ENCODE measurements at regions not wholly inside any gene's neighbourhood (a gene's known extent, or its start where the extent isn't known, plus 50 kb on each side); places are given as distances from the start of the nearest gene placed in this dataset.
A peak's percentile ranks its signal among the peaks of the same experiment; 100 is the strongest.
"Not testable (repeated sequence)": the region's sequence is repeated elsewhere in the genome, so short reads cannot be mapped to it uniquely, and the experiment has no call there.

DNA sequence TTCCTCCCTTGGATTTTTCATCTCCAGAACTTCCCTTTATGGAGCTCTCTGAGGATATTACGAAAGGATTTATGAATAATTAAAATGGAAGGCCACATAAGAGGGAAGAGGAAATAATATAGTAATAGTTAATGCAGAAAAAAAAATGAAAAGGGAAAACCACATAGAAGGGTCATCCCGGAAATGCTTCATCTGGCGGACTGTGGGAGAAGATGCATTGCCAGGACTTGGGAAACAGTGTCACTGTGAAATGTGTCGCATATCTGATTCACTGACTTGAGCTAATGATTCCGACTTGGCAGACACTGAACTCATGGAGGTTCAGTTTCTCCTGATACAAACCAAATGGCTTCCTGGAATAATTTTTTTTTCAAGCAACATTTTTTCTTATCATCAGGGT is 129.9 kb upstream of the RMP24 start:
- peaks cover 21% of the 10 kb centered on the region for H3K36me3 Mint-ChIP-seq (ENCODE audit: low read depth)
- no peak for TF ChIP-seq CTCF (conservative IDR thresholded peaks at IDR 0.05)
- 89 to 96% methylated on average over 4 to 5 of the region's 5 CpGs for WGBS, 2 experiments (ENCODE audit: insufficient coverage in 1 of 2, insufficient read length in 1 of 2)

DNA sequence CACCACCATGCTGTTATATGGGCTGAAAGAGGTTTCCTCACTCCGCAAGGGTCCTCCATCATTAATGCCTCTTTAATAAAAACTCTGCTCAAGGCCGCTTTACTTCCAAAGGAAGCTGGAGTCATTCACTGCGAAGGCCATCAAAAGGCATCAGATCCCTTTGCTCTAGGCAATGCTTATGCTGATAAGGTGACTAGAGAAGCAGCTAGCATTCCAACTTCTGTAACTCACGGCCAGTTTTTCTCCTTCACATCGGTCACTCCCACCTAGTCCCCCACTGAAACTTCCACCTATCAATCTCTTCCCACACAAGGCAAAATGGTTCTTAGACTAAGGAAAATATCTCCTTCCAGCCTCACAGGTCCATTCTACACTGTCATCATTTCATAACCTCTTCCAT is 124.2 kb upstream of the RMP24 start:
- Mint-ChIP-seq H3K27me3 (ENCODE audit: insufficient read depth) (peaks cover 13% of the 10 kb centered on the region), H3K9me3 (peaks cover 20% of the 10 kb centered on the region), H3K36me3 (ENCODE audit: low read depth) (peaks cover 17% of the 10 kb centered on the region), H3K4me1 (peaks cover 19% of the 10 kb centered on the region)
- DNase-seq; H3K4me1 ChIP-seq (ENCODE audit: control insufficient read depth, insufficient read depth, low read length); H3K27ac Mint-ChIP-seq; H3K9ac ChIP-seq (ENCODE audit: extremely low read depth, low read length, poor library complexity, severe bottlenecking); H3K27ac ChIP-seq (ENCODE audit: low read depth, low read length); H3K36me3 ChIP-seq (ENCODE audit: control insufficient read depth, insufficient read depth, low read length); H3K4me3 Mint-ChIP-seq; H3K4me3 ChIP-seq (ENCODE audit: low read length); H3K27me3 ChIP-seq (ENCODE audit: control insufficient read depth, insufficient read depth, low read length, poor library complexity, severe bottlenecking); H3K9me3 ChIP-seq (ENCODE audit: control insufficient read depth, low read length): not testable (repeated sequence)
- WGBS, 2 experiments (ENCODE audit: insufficient coverage in 1 of 2, insufficient read length in 1 of 2), result 86 to 90% methylated on average over 2 to 5 of the region's 5 CpGs

More for the DNA sequence above, 129.9 kb upstream of the RMP24 start:
- Mint-ChIP-seq H3K27ac (no peak overlapping the region), H3K27me3 (ENCODE audit: insufficient read depth) (peaks cover 13% of the 10 kb centered on the region), H3K9me3 (peaks cover 33% of the 10 kb centered on the region), H3K4me1 (no peaks in the 10 kb centered on the region), H3K4me3 (no peak overlapping the region)
- Histone ChIP-seq H3K4me3 (ENCODE audit: low read length) (no peak overlapping the region), H3K27me3 (ENCODE audit: control insufficient read depth, insufficient read depth, low read length, poor library complexity, severe bottlenecking) (no peaks in the 10 kb centered on the region), H3K4me1 (ENCODE audit: control insufficient read depth, insufficient read depth, low read length) (no peaks in the 10 kb centered on the region), H3K27ac (ENCODE audit: low read depth, low read length) (no peak overlapping the region), H3K9me3 (ENCODE audit: control insufficient read depth, low read length) (no peaks in the 10 kb centered on the region), H3K9ac (ENCODE audit: extremely low read depth, low read length, poor library complexity, severe bottlenecking) (no peak overlapping the region), H3K36me3 (ENCODE audit: control insufficient read depth, insufficient read depth, low read length) (no peaks in the 10 kb centered on the region)
- no peak for DNase-seq

DNA sequence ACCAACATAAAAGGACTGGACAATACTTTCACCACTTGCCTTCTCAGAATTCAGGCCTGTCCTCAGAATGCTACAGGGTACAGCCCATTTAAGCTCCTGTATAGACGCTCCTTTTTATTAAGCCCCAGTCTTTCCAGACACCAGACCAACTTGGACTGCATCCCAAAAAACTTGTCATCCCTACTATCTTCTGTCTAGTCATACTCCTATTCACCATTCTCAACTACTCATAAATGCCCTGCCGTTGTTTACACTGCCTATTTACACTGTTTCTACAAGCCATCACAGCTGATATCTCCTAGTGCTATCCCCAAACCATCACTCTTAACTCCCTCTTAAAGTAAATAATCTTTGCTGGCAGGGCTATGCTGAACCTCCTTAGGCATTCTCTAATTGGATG is 123.2 kb upstream of the RMP24 start:
- WGBS, 2 experiments (ENCODE audit: insufficient coverage in 1 of 2, insufficient read length in 1 of 2), result 72 to 94% methylated on average over 2 of the region's 2 CpGs
- not testable (repeated sequence) for H3K4me3 ChIP-seq (ENCODE audit: low read length); H3K4me3 Mint-ChIP-seq; H3K4me1 ChIP-seq (ENCODE audit: control insufficient read depth, insufficient read depth, low read length); H3K27ac ChIP-seq (ENCODE audit: low read depth, low read length); DNase-seq; H3K9ac ChIP-seq (ENCODE audit: extremely low read depth, low read length, poor library complexity, severe bottlenecking); H3K36me3 ChIP-seq (ENCODE audit: control insufficient read depth, insufficient read depth, low read length); H3K9me3 ChIP-seq (ENCODE audit: control insufficient read depth, low read length); H3K27me3 ChIP-seq (ENCODE audit: control insufficient read depth, insufficient read depth, low read length, poor library complexity, severe bottlenecking); H3K27ac Mint-ChIP-seq
- Mint-ChIP-seq H3K9me3 (peaks cover 18% of the 10 kb centered on the region), H3K27me3 (ENCODE audit: insufficient read depth) (peaks cover 13% of the 10 kb centered on the region), H3K4me1 (peaks cover 26% of the 10 kb centered on the region), H3K36me3 (ENCODE audit: low read depth) (peaks cover 15% of the 10 kb centered on the region)

DNA sequence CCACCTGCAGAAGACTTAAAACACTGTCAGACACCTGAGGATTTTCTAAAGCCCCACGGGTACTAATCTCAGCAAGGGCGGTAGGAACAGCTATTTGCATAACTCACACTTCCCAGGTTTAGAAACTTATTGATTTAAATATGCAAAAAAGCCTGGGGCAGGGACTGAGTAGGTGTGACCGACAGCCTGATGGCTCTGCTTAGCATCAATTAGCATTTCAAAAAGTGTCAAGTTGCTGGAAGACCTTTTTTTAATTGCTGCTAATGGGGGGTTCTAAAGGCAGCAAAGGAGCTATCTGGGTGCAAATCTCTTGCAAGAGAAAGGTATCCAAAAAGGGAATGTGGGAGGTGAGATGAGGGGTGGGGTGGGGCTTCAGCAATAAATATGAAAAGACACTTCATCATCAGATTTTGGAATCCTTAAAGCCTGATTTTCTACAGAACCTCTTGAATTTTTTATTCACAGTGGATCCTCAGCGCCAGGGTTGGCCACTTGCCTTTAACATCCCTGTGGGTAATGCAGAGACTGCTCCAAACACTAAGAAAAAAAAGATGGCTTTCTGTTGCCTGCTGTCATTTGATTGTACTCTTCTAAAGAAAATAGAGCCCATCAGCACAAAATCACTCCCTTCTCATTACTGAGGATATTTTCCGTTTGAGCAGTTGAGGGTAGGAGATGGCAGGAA is 121.1 kb upstream of the RMP24 start:
- Histone ChIP-seq H3K27ac (ENCODE audit: low read depth, low read length) (no peak overlapping the region), H3K4me3 (ENCODE audit: low read length) (no peak overlapping the region), H3K27me3 (ENCODE audit: control insufficient read depth, insufficient read depth, low read length, poor library complexity, severe bottlenecking) (no peaks in the 10 kb centered on the region), H3K9me3 (ENCODE audit: control insufficient read depth, low read length) (no peaks in the 10 kb centered on the region), H3K9ac (ENCODE audit: extremely low read depth, low read length, poor library complexity, severe bottlenecking) (no peak overlapping the region), H3K36me3 (ENCODE audit: control insufficient read depth, insufficient read depth, low read length) (no peaks in the 10 kb centered on the region), H3K4me1 (ENCODE audit: control insufficient read depth, insufficient read depth, low read length) (peaks cover 5% of the 10 kb centered on the region)
- H3K27ac Mint-ChIP-seq, result peak overlapping the region; percentile 76
- H3K9me3 Mint-ChIP-seq, result peaks cover 6% of the 10 kb centered on the region
- peaks cover 2% of the 10 kb centered on the region for H3K27me3 Mint-ChIP-seq (ENCODE audit: insufficient read depth)
- no peak overlapping the region for H3K4me3 Mint-ChIP-seq
- 15 to 20% methylated on average over 3 to 5 of the region's 5 CpGs for WGBS, 2 experiments (ENCODE audit: insufficient coverage in 1 of 2, insufficient read length in 1 of 2)
- no peak for TF ChIP-seq CTCF (conservative IDR thresholded peaks at IDR 0.05)
- peaks cover 37% of the 10 kb centered on the region for H3K4me1 Mint-ChIP-seq
- peak; percentile 88 for DNase-seq
- H3K36me3 Mint-ChIP-seq (ENCODE audit: low read depth), result peaks cover 3% of the 10 kb centered on the region

All from endodermal cell (in vitro differentiated cells).